Central memory CD4-positive, alpha-beta T cell (primary cell): ENCODE measurements at regions not wholly inside any gene's neighbourhood (a gene's known extent, or its start where the extent isn't known, plus 50 kb on each side); places are given as distances from the start of the nearest gene placed in this dataset.
"Not testable (repeated sequence)": the region's sequence is repeated elsewhere in the genome, so short reads cannot be mapped to it uniquely, and the experiment has no call there.

ENCODE experiments used
- DNase-seq: peaks from one replicate; pipeline ENCODE4 v3.0.0; 2022

GRCh38 chr9:71587576-71588362, 180.5 kb downstream of the CEMIP2 start:
- DNase-seq: no peak

- DNase-seq: no peak
These were observed 184.5 kb downstream of the CEMIP2 start for GRCh38 chr9:71583792-71584191.

GRCh38 chr9:71582347-71582746, 186.0 kb downstream of the CEMIP2 start:
- DNase-seq: no peak

DNA sequence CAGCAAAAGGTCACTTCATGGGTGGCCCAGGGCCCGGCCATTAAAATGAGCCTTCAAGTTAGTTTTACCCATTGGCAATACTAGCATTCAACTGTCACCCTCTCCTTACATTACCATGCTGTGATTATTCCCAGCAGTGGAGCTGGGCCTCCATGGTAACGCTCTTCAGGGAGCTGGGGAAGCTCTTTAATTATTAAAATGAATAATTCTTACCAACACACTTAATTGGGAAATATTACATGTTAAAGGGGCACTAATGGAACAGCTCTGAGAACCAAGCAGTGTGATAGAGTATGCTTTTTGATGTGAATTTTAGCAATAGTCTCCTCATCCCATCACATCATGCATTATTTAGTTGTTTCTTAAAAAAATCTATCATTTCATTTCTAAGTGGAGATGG, 187.2 kb downstream of the CEMIP2 start:
- no peak for DNase-seq

GRCh38 chr9:71571186-71571585, 197.1 kb downstream of the CEMIP2 start:
- DNase-seq: no peak

DNA sequence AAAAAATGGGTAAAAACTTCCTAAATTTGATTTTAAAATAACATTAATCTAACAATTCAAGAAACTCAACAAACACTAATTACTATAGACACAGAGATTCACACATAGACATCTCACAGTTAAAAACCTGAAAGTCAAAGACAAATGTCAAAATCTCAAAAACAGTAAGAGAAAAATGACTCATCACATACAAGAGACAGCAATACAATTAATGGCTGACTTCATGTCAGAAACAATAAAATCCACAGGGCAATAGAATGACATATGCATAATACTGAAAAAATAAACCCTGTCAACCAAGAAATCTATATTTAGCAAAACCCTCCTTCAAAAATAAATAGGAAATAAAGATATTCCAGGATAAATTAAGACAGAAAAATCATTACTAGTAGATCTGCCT, 200.4 kb downstream of the CEMIP2 start:
- no peak for DNase-seq

DNA sequence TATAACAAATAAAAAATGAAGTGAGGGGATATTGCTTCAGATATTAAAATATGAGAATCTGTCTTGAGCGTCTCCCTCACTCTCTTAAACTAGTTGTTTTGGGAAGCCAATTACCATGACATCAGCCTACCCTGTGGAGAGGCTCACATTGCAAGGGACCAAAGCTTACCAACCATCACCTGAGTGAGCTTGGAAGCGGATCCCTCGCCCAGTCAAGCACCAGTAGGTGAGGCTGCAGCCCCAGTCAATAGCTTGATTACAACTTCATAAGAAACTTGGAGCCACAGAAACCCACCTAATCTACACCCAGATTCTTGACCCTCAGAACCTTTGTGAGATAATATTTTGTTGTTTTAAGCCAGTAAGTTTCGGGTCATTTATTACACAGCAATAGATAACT, 206.2 kb downstream of the CEMIP2 start:
- DNase-seq: no peak

GRCh38 chr9:71557310-71557709, 211.0 kb downstream of the CEMIP2 start:
- DNase-seq: no peak

DNA sequence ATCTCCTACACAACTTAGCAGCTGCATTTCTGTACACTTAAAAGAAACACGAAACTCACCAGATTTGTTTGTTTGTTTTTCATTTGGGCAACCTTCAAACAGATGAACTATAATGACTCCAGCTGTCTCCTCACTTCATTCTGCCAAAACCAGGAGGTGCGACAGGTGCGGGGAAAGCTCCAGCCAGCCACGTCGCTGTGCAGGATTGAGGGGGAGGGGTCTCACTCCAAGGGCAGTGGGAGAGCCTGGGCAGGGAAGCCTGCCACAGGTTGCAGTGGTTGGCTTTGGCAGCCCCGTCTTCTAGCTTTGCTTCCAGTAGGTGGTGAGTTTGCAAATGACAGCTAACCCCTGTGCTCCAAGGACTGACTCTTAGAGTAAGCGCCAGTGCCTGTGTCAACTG, 215.8 kb downstream of the CEMIP2 start:
- no peak for DNase-seq

GRCh38 chr9:71549023-71549422, 219.3 kb downstream of the CEMIP2 start:
- DNase-seq: no peak

DNA sequence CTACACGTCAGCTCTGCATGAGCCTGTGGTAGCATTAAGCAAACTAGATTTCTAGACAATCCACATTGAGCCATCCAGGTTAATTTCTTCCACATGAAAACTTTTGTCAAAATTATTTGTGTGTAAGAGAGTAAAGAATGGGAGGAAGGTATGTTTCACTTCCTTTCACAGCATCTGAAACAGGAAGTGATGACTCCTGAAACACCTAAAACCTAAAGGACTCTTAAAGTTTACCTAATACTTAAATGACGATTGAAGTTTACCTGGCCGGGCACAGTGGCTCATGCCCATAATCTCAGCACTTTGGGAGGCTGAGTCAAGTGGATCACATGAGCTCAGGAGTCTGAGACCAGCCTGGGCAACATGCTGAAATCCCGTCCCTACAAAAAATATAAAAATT, 223.8 kb downstream of the CEMIP2 start:
- no peak for DNase-seq

DNA sequence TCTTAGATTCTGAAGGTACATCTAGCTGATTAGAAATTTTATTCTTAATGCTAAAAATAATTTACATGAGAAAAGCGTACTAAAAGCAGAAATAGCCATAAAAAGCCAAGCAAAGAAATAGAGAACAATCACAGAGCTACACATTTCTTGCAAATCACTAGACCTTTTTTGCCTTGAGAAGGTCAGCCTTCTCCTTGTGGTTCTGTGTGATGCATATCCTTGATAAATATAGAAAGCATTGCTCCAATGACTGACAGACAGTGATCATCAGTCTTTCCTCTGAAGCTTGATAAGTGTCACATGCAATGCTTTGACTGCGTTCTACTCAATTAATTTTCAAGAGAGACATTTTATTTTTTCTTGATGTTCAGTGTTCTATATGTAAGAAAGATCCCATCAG, 226.9 kb downstream of the CEMIP2 start:
- DNase-seq: no peak

- no peak for DNase-seq
These were observed 243.2 kb downstream of the CEMIP2 start for GRCh38 chr9:71524996-71525580.

DNA sequence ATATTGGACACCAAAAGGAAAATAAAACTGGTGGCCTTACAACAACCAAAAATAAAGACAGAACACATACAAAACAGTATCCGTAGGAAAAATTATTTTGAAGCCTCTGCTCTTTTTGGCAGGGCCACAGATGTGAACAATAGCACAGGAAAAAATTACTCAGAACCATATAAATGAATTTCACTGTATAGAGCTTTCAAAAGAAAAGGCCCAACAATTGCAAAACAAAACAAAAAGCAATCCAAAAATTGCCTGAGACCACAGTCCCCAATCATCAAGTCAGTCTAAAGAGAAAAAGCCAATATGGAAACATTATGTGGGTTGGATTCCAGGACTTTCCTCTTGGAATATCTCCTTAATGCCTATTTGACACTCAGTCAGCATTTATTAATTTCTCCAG, 243.8 kb downstream of the CEMIP2 start:
- no peak for DNase-seq

DNA sequence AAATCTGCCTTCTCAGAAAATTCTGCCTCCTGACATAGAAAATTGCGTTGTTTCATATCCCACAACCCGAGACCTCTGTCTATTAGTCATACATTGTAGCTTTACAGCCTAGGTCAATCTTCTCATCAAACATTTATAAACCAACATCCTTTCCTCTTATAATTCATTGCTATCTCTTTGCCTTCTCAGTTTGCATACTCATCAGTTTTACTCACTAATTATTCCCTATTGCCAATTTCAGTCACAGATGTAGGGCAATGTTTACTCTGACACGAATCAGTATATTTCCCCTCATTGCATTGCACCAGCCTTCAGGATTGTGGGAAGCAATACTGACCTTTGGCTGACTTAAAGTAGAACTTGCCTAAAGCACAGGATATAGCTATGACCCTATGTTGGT, 247.2 kb downstream of the CEMIP2 start:
- no peak for DNase-seq

DNA sequence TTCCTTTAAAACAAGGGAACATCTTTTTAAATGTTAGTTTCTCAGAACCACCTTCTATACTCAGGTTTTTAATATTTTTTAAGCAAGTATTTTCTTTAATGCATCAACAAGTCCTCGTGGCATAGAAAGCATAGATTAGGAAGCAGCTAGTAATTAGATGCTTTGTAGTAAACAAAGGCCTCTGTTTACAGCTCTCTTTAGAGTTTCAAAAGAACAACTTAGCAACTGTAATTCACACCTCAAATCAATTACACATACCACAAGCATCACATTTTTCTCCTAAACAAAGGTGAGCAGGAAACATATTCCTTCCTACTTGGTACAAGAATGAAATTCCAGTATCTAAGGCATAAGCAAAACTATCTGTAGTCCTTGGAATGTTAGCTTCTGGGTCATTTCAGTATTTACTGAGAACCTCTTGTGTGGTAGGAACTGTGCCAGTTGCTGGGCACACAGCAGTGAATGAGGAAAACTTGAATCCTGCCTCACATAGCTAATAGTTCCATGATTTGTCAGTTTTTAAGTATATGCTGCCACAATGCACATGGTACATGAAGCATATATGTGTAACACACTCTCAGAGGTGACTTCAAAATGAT, 249.1 kb downstream of the CEMIP2 start:
- DNase-seq: no peak

- DNase-seq: no peak
These were observed 250.1 kb downstream of the CEMIP2 start for GRCh38 chr9:71518045-71518827.

- no peak for DNase-seq
These were observed 252.7 kb downstream of the CEMIP2 start for GRCh38 chr9:71515626-71516025.

GRCh38 chr9:71515107-71515506, 253.2 kb downstream of the CEMIP2 start:
- no peak for DNase-seq

GRCh38 chr9:71514344-71514975, 253.9 kb downstream of the CEMIP2 start:
- no peak for DNase-seq

GRCh38 chr9:71509054-71509453, 259.3 kb downstream of the CEMIP2 start:
- DNase-seq: peak; percentile 1

GRCh38 chr9:71508141-71508540, 260.2 kb downstream of the CEMIP2 start:
- DNase-seq: not testable (repeated sequence)

- no peak for DNase-seq
These were observed 261.5 kb downstream of the CEMIP2 start for GRCh38 chr9:71506821-71507220.
